ENCODE measurements at regions not wholly inside any gene's neighbourhood (a gene's known extent, or its start where the extent isn't known, plus 50 kb on each side); places are given as distances from the start of the nearest gene placed in this dataset.

DNA sequence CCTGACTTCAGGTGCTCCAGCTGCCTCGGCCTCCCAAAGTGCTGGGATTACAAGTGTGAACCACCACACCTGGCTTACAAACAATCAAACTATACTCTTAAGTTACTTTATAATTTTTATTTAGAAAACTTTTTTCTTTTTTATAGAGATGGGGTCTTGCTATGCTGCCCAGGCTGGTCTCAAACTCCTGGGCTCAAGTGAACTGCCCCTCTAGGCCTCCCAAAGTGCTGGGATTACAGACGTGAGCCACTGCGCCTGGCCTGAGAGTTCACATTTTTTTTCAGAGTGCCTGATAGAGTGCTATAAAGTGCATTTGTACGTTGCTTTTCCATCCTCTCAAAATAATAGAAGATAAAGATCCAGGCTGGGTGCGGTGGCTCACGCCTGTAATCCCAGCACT lies 102.0 kb upstream of the TBL1XR1 start:
- TF ChIP-seq, protein P1, sequence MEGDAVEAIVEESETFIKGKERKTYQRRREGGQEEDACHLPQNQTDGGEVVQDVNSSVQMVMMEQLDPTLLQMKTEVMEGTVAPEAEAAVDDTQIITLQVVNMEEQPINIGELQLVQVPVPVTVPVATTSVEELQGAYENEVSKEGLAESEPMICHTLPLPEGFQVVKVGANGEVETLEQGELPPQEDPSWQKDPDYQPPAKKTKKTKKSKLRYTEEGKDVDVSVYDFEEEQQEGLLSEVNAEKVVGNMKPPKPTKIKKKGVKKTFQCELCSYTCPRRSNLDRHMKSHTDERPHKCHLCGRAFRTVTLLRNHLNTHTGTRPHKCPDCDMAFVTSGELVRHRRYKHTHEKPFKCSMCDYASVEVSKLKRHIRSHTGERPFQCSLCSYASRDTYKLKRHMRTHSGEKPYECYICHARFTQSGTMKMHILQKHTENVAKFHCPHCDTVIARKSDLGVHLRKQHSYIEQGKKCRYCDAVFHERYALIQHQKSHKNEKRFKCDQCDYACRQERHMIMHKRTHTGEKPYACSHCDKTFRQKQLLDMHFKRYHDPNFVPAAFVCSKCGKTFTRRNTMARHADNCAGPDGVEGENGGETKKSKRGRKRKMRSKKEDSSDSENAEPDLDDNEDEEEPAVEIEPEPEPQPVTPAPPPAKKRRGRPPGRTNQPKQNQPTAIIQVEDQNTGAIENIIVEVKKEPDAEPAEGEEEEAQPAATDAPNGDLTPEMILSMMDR (IDR thresholded peaks at IDR 0.05) = no peak
- no peak for TF ChIP-seq POLR2A (IDR thresholded peaks at IDR 0.05)

Data from testis (tissue), 2 donors.